ENCODE measurements at regions not wholly inside any gene's neighbourhood (a gene's known extent, or its start where the extent isn't known, plus 50 kb on each side); places are given as distances from the start of the nearest gene placed in this dataset.

- dilution Hi-C loops (cut with HindIII; ENCODE audit: low sequenced_read_pairs, unreplicated experiment) (no loop called here), intact Hi-C loops (cut with micrococcal nuclease) (no loop called here), in situ Hi-C loops (cut with MboI; ENCODE audit: low sequenced_read_pairs) (no loop called here)
- no peak overlapping the region for H3K23ac ChIP-seq (ENCODE audit: low read depth, low read length)
- no peak overlapping the region for H3K9ac ChIP-seq (ENCODE audit: low read depth, low read length)
- H2AK9ac ChIP-seq (replicated peaks; ENCODE audit: low read depth, low read length, poor library complexity), result no peak overlapping the region
- CTCF ChIA-PET, result interaction anchor here (0.5 to 1.3 kb wide), 3 partner anchors 77 to 287 kb away, joined by 3 read pairs; no protein-coding TSS in a partner anchor
- peak; percentile 31 for TF ChIP-seq RAD21 (IDR thresholded peaks at IDR 0.05; ENCODE audit: low read length)
- no peak for TF ChIP-seq POLR2A (IDR thresholded peaks at IDR 0.05; ENCODE audit: low read depth, low read length)
- TF ChIP-seq CEBPB (IDR thresholded peaks at IDR 0.05; ENCODE audit: low read depth, low read length), result peak; percentile 20; the same call in 1 of the 2 replicates
- TF ChIP-seq SMC3 (IDR thresholded peaks at IDR 0.05; ENCODE audit: low read depth, low read length), result peak; percentile 2; the same call in 1 of the 2 replicates
- peak; percentile 94 for TF ChIP-seq RCOR1 (IDR thresholded peaks at IDR 0.05; ENCODE audit: insufficient replicate concordance, low read length)
- no peak overlapping the region; the same call in 1 of the 2 replicates for H3K27ac ChIP-seq (ENCODE audit: insufficient read depth, low read length)
- H2AFZ ChIP-seq (replicated peaks; ENCODE audit: low read length, poor library complexity), result no peak overlapping the region
- no peak overlapping the region for H3K56ac ChIP-seq (ENCODE audit: extremely low read depth, insufficient read depth, low read length)
- peaks cover 4% of the 10 kb centered on the region for H3K9me1 ChIP-seq (ENCODE audit: insufficient read depth, low read length)
- H4K5ac ChIP-seq (ENCODE audit: low read depth, low read length), result no peak overlapping the region
- H3K27me3 ChIP-seq (ENCODE audit: control insufficient read depth, insufficient read depth, low read length), result no peaks in the 10 kb centered on the region
- no peaks in the 10 kb centered on the region for H4K20me1 ChIP-seq (ENCODE audit: insufficient read depth, low read length)
- no peak overlapping the region for H2BK15ac ChIP-seq (ENCODE audit: low read depth, low read length)
- no peak overlapping the region for H2AK5ac ChIP-seq (ENCODE audit: low read depth, low read length)
- peaks cover 8% of the 10 kb centered on the region for H3K4me1 ChIP-seq (ENCODE audit: control insufficient read depth, insufficient read depth, low read length)
- no peak overlapping the region for H3K4me3 ChIP-seq (ENCODE audit: insufficient read depth, low read depth, low read length)
- peak overlapping the region; percentile 43; the same call in 1 of the 2 replicates for H3K4me2 ChIP-seq (ENCODE audit: low read depth, low read length)
- H3K79me1 ChIP-seq (ENCODE audit: low read depth in 1 of 2, low read length in 2 of 2), result no peaks in the 10 kb centered on the region
- no peaks in the 10 kb centered on the region for H3K36me3 ChIP-seq (ENCODE audit: control insufficient read depth, insufficient read depth, low read length)
- H4K8ac ChIP-seq (ENCODE audit: low read depth in 2 of 2, low read length in 2 of 2), result no peak overlapping the region
- H4K91ac ChIP-seq (ENCODE audit: insufficient read depth, low read depth, low read length), result no peak overlapping the region
- DNase-seq (peak; percentile 96), ATAC-seq (ENCODE audit: low read depth) (peak; percentile 90)
- no peak overlapping the region for H3K14ac ChIP-seq (replicated peaks; ENCODE audit: low read depth, low read length)
- no peak overlapping the region; the same call in 1 of the 2 replicates for H2BK20ac ChIP-seq (ENCODE audit: low read depth, low read length)
- no CpG with 5 or more reads among the region's 4 CpGs for WGBS, 2 experiments (ENCODE audit: extremely low coverage in 2 of 2, insufficient read length in 1 of 2)
- no TSS peak for BruUV-seq (replicated peaks)
- H3K9me3 ChIP-seq (ENCODE audit: control insufficient read depth, insufficient read depth, low read length), result no peaks in the 10 kb centered on the region
- POLR2A ChIA-PET (ENCODE audit: unreplicated experiment), result no interaction called here
- H2BK5ac ChIP-seq (ENCODE audit: low read depth, low read length, poor library complexity, severe bottlenecking), result no peak overlapping the region
- no peak overlapping the region for H3K4ac ChIP-seq (ENCODE audit: low read depth, low read length)
- H3K18ac ChIP-seq (ENCODE audit: low read depth, low read length), result 0 out of 2 replicates have a peak overlapping the region, but pooled peaks have one; percentile 42
- no peak overlapping the region for H2BK120ac ChIP-seq (ENCODE audit: low read depth, low read length)
Measured at GRCh38 chr6:132202574-132202973, 198.7 kb downstream of the MOXD1 start.

Measured in IMR-90 (cell line).